ENCODE measurements at regions not wholly inside any gene's neighbourhood (a gene's known extent, or its start where the extent isn't known, plus 50 kb on each side); places are given as distances from the start of the nearest gene placed in this dataset.
"Not testable (repeated sequence)": the region's sequence is repeated elsewhere in the genome, so short reads cannot be mapped to it uniquely, and the experiment has no call there.

DNA sequence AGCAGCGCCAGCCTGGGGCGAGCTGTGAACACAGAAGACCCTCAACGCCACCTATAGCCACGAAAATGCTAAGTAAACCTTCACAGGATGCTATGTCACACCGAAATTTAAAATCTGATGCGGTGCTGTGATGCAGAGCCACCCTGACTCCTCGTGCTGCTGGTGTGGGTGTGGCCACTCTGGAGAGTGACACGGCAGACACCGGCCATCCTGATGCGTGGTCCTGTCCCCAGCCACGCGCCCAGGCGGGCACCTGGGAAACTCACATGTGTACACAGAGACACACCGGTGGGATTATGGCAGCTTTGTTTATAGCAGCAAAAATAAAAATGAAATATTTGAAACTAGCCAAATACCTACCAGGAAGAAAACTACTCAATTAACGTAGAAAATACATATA lies 138.3 kb upstream of the SFSWAP start:
- no peak for DNase-seq (ENCODE audit: low read depth)

DNA sequence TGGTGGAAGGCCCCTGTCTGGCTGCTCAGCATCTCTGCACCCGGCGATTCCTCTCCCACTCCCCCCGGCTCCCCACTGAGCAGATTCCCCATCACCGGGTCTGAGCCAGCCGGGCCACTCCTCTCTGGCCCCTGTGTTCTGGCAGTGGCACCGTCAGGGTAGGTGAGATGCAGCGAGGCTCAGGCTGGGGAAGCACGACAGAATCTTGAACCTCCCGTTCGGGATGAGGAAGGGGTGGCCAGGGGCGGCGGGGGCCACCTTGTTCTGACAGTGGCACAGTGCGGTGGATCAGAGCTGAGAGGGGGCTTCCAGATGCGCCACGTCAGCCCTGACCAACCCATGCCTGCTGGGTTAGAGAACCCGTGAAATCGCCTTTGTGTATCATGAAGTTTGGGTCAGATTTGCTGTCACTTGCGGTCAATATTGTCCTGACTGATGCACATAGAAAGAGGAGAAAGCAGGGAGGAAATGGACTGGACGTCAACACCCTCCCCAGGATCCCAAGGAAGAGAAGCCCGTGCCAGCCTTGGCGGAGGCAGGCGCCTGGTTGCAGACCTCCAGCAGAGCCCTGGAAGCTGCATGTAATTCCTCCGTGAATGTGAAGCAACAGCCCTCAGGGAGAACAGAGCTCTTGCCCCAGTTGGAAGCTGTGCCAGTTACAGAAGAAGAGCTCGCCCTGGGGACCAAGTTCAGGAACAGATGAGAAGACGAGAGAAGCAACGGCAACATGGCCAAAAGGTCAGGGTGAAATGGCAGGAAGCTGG lies 137.1 kb upstream of the SFSWAP start:
- DNase-seq (ENCODE audit: low read depth) = no peak

- no peak for DNase-seq (ENCODE audit: low read depth)
These were observed 136.5 kb upstream of the SFSWAP start for GRCh38 chr12:131574395-131574771.

DNA sequence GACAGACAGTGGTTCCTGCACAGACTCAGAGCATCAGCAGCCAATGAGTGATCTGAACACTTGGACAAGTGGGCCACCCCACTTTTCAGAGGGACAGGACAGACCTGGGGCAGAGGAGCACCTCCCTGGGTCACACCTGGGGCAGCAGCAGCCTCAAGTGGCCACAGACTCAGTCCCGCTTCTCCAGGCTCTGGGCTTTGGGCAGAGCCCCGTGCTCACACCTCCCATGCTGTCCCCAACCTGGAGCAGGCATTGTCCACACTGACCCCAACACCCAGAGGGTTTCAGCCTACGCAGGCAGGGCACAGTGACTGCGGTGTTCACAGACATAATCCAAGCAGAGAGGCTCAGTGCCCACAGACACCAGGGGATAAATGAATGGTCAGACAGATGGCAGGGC lies 135.5 kb upstream of the SFSWAP start:
- DNase-seq (ENCODE audit: low read depth) = no peak

DNA sequence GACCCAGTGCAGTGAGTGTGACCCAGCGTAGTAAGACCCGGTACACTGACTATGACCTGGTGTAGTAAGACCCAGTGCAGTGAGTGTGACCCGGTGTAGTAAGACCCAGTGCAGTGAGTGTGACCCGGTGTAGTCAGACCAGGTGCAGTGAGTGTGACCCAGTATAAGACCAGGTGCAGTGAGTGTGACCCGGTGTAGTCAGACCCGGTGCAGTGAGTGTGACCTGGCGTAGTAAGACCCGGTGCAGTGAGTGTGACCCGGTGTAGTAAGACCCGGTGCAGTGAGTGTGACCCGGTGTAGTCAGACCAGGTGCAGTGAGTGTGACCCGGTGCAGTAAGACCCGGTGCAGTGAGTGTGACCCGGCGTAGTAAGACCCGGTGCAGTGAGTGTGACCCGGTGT lies 134.2 kb upstream of the SFSWAP start:
- not testable (repeated sequence) for DNase-seq (ENCODE audit: low read depth)

- DNase-seq (ENCODE audit: low read depth) = no peak
These were observed 133.1 kb upstream of the SFSWAP start for GRCh38 chr12:131577766-131578165.

GRCh38 chr12:131578828-131579470 lies 131.9 kb upstream of the SFSWAP start:
- no peak for DNase-seq (ENCODE audit: low read depth)

- no peak for DNase-seq (ENCODE audit: low read depth)
These were observed 127.7 kb upstream of the SFSWAP start for GRCh38 chr12:131583090-131583712.

DNA sequence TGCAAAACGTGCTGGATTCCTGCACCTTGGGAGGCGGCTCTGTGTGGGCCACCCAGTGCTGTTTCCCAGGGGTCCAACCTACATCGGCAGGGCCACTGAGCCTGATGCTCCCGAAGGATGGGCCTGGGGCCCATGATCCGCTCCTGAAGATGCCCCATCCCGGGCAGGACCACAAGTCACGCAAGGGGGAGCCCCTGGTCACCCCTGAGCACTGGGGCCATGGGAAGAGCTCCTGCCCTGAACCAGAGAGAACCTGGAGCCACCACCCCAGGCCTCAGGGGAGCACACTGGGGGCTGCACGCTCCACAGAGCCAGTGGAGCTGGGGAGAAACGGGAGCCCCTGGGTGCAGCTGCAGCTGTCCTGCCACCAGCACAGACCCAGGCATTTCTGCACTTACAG lies 124.6 kb upstream of the SFSWAP start:
- DNase-seq (ENCODE audit: low read depth) = no peak

- DNase-seq (ENCODE audit: low read depth) = no peak
These were observed 124.1 kb upstream of the SFSWAP start for GRCh38 chr12:131586761-131587160.

DNA sequence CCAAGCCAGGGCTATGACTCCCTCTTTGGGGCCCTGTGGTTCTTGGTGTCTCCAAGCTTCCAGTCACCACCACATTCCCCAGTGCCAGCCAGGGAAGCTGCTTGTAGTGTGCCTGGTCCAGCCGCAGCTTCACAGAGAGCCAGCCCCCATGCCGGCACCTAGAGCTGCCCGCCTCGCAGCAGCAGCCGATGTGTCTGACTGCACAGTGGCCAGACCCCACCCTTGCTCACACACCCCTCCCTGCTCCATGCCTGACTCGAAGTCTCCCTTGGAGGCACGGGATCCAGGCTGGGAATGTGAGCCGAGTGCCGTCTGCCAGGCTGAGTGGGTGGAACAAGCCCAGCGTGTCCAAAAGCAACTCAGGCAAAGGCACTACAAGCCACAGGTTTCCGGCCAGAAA lies 123.3 kb upstream of the SFSWAP start:
- no peak for DNase-seq (ENCODE audit: low read depth)

- no peak for DNase-seq (ENCODE audit: low read depth)
These were observed 121.5 kb upstream of the SFSWAP start for GRCh38 chr12:131589221-131589897.

DNA sequence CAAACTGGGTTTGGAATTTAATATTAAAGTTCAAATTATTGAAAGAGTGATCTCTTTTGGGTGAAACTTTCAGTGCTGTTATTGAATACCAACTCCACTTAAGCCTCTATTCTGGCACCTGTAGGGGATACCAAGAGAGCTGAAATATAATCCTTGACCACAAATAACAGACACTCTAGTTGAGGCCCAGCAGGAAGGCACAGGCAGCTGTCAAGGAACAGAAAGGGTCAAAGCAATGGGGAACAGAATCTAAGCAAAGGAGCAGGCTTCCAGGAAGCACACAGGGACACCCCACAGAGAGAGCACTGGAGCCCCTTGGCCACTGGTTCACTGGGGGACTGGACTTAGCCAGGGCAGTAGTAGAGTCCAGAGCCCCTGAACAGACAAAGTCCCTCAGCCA lies 120.9 kb upstream of the SFSWAP start:
- DNase-seq (ENCODE audit: low read depth) = no peak

DNA sequence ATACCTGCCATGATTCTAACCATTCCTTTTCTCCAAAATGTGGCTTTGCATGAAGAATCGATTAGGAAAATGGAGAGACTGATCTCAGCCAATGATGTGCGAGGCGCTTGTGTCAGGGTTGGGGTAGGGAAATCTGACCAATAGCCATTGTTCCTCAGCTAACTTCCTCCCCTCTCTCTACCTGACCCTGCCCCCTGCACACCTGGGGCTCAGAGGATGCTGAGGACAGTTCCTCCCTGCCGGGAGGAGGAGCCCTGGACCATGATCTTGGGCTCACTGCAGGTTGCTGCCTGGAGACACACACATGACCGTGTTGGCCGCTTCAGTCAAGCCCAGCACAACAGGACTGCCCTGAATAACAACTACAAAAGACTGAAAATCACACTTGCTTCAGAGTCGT lies 119.8 kb upstream of the SFSWAP start:
- no peak for DNase-seq (ENCODE audit: low read depth)

DNA sequence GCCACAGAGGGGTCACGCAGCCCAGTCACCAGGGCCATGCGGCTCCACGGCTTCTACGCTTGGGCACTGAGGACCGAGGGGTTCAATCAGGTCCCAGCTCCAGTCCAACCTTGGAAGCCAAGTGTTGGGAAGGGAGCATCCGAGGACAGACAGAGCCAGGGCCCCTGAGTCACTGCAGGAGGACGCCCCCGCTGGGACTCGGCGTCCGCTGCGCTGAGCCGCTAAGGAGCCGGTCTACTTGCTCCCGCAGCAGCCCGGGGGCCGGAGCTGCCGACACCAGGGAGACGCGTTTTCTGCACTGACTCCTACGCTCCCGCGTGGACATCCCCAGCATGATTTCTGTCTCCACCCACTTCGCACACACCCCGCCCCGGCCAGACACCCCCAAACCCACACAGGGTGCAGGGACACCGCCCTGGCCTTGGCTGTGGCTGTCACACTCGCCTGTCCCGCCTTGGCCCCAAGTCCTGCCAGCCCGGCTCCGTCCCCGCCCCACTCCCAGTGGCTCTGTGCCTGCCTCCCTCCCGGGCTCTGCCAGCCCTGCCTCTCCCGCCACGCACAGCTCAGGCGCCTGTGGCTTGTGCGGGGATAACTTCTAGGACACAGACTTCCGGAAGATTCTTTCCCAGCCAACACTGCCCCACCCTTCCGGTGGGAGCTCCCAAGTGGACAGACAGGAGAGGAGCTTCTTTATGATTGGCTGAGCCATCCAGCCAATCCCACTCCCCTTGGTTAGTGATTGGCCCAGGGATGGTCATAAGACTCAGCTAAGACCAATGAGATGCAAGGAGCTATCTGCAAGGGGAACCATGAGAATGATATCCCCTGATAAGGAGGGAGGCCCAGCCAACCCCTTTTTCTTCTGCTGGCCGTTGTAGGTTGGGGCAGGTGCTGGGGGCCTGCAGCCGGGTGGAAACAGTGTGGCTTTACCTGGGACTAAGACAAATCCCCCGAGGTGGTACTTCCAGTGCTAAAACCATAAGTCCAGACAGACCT lies 118.9 kb upstream of the SFSWAP start:
- DNase-seq (ENCODE audit: low read depth) = no peak

GRCh38 chr12:131592972-131593371 lies 117.9 kb upstream of the SFSWAP start:
- no peak for DNase-seq (ENCODE audit: low read depth)

- DNase-seq (ENCODE audit: low read depth) = no peak
These were observed 117.5 kb upstream of the SFSWAP start for GRCh38 chr12:131593406-131593805.

- no peak for DNase-seq (ENCODE audit: low read depth)
These were observed 114.8 kb upstream of the SFSWAP start for GRCh38 chr12:131596115-131596514.

DNA sequence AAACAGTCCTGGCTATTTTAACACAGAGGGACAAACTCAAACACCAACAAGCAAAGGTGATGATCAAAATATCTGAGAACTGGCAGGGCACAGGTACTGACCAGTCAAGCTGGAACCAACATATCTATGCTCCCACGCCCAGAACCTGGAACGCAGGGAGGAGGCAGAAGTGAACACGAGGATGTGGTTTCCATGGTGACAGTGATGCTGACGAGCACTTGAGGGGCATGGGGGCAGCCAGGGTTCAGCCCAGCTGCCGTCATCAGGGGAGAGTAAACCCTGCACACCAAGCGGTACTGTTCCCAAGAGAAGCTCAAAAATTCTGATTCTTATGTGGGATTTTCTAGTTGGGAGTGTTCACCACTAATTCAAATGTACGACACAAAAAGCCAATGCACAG lies 113.6 kb upstream of the SFSWAP start:
- no peak for DNase-seq (ENCODE audit: low read depth)

DNA sequence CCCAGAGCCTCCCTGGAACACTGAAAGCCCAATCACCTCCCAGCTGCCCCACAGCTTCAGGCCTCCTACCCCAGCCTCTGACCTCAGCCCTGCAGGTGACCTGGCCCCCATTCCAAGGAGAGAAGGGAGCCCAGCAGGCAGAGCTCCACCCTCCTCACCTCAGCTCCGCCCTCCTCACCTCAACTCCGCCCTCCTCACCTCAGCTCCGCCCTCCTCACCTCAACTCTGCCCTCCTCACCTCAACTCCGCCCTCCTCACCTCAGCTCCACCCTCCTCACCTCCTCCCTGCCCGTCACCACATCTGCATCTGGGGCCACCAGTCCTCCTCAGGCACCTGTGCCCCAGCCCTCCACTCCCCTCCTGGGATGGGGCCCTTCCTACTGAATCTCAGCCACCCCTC lies 112.2 kb upstream of the SFSWAP start:
- no peak for DNase-seq (ENCODE audit: low read depth)
